ENCODE measurements at regions not wholly inside any gene's neighbourhood (a gene's known extent, or its start where the extent isn't known, plus 50 kb on each side); places are given as distances from the start of the nearest gene placed in this dataset.

GRCh38 chr9:25994605-25995004, 316.4 kb upstream of the TUSC1 start:
- DNase-seq (ENCODE audit: extremely low read depth, low read depth), result no peak

GRCh38 chr9:25990376-25990775, 312.1 kb upstream of the TUSC1 start:
- no peak for DNase-seq (ENCODE audit: extremely low read depth, low read depth)

GRCh38 chr9:25975667-25976066, 297.4 kb upstream of the TUSC1 start:
- DNase-seq (ENCODE audit: extremely low read depth, low read depth), result no peak

- peak; percentile 70 for DNase-seq (ENCODE audit: extremely low read depth, low read depth)
Measured at GRCh38 chr9:25964239-25964638, 286.0 kb upstream of the TUSC1 start.

GRCh38 chr9:25960178-25960577, 281.9 kb upstream of the TUSC1 start:
- DNase-seq (ENCODE audit: extremely low read depth, low read depth), result no peak

GRCh38 chr9:25954209-25954608, 276.0 kb upstream of the TUSC1 start:
- DNase-seq (ENCODE audit: extremely low read depth, low read depth), result no peak

- DNase-seq (ENCODE audit: extremely low read depth, low read depth), result no peak
Measured at GRCh38 chr9:25948182-25948581, 269.9 kb upstream of the TUSC1 start.

GRCh38 chr9:25939126-25939525, 260.9 kb upstream of the TUSC1 start:
- no peak for DNase-seq (ENCODE audit: extremely low read depth, low read depth)

GRCh38 chr9:25936031-25936430, 257.8 kb upstream of the TUSC1 start:
- DNase-seq (ENCODE audit: extremely low read depth, low read depth), result no peak

- DNase-seq (ENCODE audit: extremely low read depth, low read depth), result no peak
Measured at GRCh38 chr9:25935188-25935587, 256.9 kb upstream of the TUSC1 start.

- DNase-seq (ENCODE audit: extremely low read depth, low read depth), result no peak
Measured at GRCh38 chr9:25918761-25919160, 240.5 kb upstream of the TUSC1 start.

GRCh38 chr9:25917731-25918362, 239.6 kb upstream of the TUSC1 start:
- no peak for DNase-seq (ENCODE audit: extremely low read depth, low read depth)

- DNase-seq (ENCODE audit: extremely low read depth, low read depth), result no peak
Measured at GRCh38 chr9:25913806-25914205, 235.6 kb upstream of the TUSC1 start.

- no peak for DNase-seq (ENCODE audit: extremely low read depth, low read depth)
Measured at GRCh38 chr9:25904701-25905100, 226.5 kb upstream of the TUSC1 start.

- DNase-seq (ENCODE audit: extremely low read depth, low read depth), result no peak
Measured at GRCh38 chr9:25891527-25891926, 213.3 kb upstream of the TUSC1 start.

GRCh38 chr9:25889661-25890060, 211.4 kb upstream of the TUSC1 start:
- no peak for DNase-seq (ENCODE audit: extremely low read depth, low read depth)

GRCh38 chr9:25876248-25876647, 198.0 kb upstream of the TUSC1 start:
- no peak for DNase-seq (ENCODE audit: extremely low read depth, low read depth)

GRCh38 chr9:25864509-25864908, 186.3 kb upstream of the TUSC1 start:
- no peak for DNase-seq (ENCODE audit: extremely low read depth, low read depth)

GRCh38 chr9:25861421-25861820, 183.2 kb upstream of the TUSC1 start:
- no peak for DNase-seq (ENCODE audit: extremely low read depth, low read depth)

- DNase-seq (ENCODE audit: extremely low read depth, low read depth), result no peak
Measured at GRCh38 chr9:25857147-25857546, 178.9 kb upstream of the TUSC1 start.

GRCh38 chr9:25850803-25851202, 172.6 kb upstream of the TUSC1 start:
- no peak for DNase-seq (ENCODE audit: extremely low read depth, low read depth)

- DNase-seq (ENCODE audit: extremely low read depth, low read depth), result no peak
Measured at GRCh38 chr9:25845867-25846266, 167.6 kb upstream of the TUSC1 start.

GRCh38 chr9:25830381-25830780, 152.1 kb upstream of the TUSC1 start:
- DNase-seq (ENCODE audit: extremely low read depth, low read depth), result no peak
